Breast epithelium (tissue), 4 donors: ENCODE measurements at regions not wholly inside any gene's neighbourhood (a gene's known extent, or its start where the extent isn't known, plus 50 kb on each side); places are given as distances from the start of the nearest gene placed in this dataset.

Experiments
- DNase-seq, 2 donors: peaks; one replicate each; pipeline ENCODE4 v3.0.0-alpha.2; 2019; ENCODE audit warnings: low spot score in 2 of 2
- H3K27ac ChIP-seq, 2 donors: fragments of 200-600 bp; sonication (generic) in 1 of 2; one replicate each; pipeline ENCODE4 v1.5.1; 2016 to 2019; ENCODE audit warnings: mild to moderate bottlenecking in 1 of 2
- H3K27me3 ChIP-seq, 2 donors: fragments of 200-600 bp; sonication (generic) in 1 of 2; one replicate each; pipeline versions ENCODE4 v1.5.1 to v1.6.0; 2017 to 2019; ENCODE audit warnings: control low read depth in 1 of 2, mild to moderate bottlenecking in 1 of 2
- H3K36me3 ChIP-seq: fragments of 200-600 bp; one replicate; pipeline ENCODE4 v1.5.1; 2019
- H3K4me1 ChIP-seq, 2 donors: fragments of 200-600 bp; sonication (generic); one replicate each; pipeline ENCODE4 v1.5.1; 2016 to 2019; ENCODE audit warnings: control low read depth in 1 of 2
- H3K4me3 ChIP-seq, 3 donors: fragments of 200-600 bp; sonication (generic); 1 replicate in 2 of 3; 2 replicates in 1 of 3; pipeline ENCODE4 v1.5.1; 2016 to 2019; ENCODE audit warnings: mild to moderate bottlenecking in 3 of 3, moderate library complexity in 2 of 3
- H3K9me3 ChIP-seq, 2 donors: fragments of 200-600 bp; sonication (generic) in 1 of 2; one replicate each; pipeline ENCODE4 v1.5.1; 2016 to 2019; ENCODE audit warnings: control low read depth in 1 of 2
- CTCF ChIP-seq, 3 donors: fragments of 450-650 bp; IDR thresholded peaks; one replicate each; pipeline ENCODE4 v1.5.1; 2016 to 2017; ENCODE audit warnings: antibody characterized with exemption in 3 of 3, mild to moderate bottlenecking in 3 of 3, moderate library complexity in 3 of 3
- POLR2A ChIP-seq: fragments of 450-650 bp; IDR thresholded peaks from one replicate; pipeline ENCODE4 v1.6.1; 2016; ENCODE audit warnings: antibody characterized with exemption, mild to moderate bottlenecking, moderate library complexity
- POLR2AphosphoS5 ChIP-seq, 3 donors: sonication (generic); formaldehyde crosslinking; IDR thresholded peaks; one replicate each; pipeline ENCODE4 v1.6.1; 2017; ENCODE audit warnings: antibody characterized with exemption in 3 of 3
- intact Hi-C: fragments of 100-400 bp; cut with DNase I; formaldehyde crosslinking; loops from one replicate; pipeline ENCODE4 v1.15.1; 2023; ENCODE audit warnings: low total_unique reads

- no peak overlapping the region for H3K27ac ChIP-seq
Measured at GRCh38 chr18:76662626-76663025, 159.7 kb upstream of the ZNF236 start.

DNA sequence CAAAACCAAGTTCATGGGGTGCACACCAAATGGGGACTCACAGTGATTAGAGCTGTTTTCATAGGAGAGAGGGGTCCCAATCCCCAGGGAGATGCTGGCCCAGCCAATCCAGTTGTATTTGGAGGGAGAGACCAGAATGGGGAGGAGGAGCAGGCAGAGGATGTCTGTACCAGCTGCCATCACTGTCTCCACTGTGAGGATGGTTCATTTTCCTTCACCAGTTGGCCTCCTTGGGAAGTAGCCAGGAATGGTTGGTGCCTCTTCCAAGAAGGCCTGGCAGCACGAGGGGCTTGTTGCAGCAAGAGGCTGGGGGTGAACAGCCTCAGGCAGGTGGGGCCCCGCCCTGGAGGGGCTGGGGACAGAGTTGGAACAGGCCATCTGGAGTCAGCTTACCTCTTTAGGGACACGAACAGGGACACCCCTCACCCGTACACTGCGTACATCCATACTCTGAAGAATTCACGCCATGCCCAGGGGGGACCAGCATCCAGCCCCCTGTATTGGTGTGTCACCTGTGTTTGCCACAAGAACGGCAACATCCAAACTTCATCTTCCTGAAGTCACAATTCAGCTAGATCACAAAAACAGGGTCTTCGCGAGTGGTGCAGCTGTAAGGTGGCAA lies 161.7 kb upstream of the ZNF236 start:
- TF ChIP-seq POLR2A, result no peak
- no peak for TF ChIP-seq POLR2AphosphoS5 (IDR thresholded peaks at IDR 0.05)
- TF ChIP-seq CTCF (IDR thresholded peaks at IDR 0.05), result no peak
- intact Hi-C loops, result no loop called here
- no peak overlapping the region for H3K4me3 ChIP-seq
- no peak for DNase-seq
- H3K27ac ChIP-seq, result no peak overlapping the region
- H3K9me3 ChIP-seq, result no peaks in the 10 kb centered on the region
- H3K36me3 ChIP-seq, result no peaks in the 10 kb centered on the region
- no peaks in the 10 kb centered on the region for H3K27me3 ChIP-seq
- H3K4me1 ChIP-seq, result no peaks in the 10 kb centered on the region

More at GRCh38 chr18:76662626-76663025, 159.7 kb upstream of the ZNF236 start:
- H3K27me3 ChIP-seq, result no peaks in the 10 kb centered on the region
- H3K4me3 ChIP-seq, result no peak overlapping the region
- H3K9me3 ChIP-seq, result no peaks in the 10 kb centered on the region
- intact Hi-C loops, result no loop called here
- no peak for TF ChIP-seq POLR2A
- TF ChIP-seq CTCF (IDR thresholded peaks at IDR 0.05), result no peak
- no peak for TF ChIP-seq POLR2AphosphoS5 (IDR thresholded peaks at IDR 0.05)
- no peaks in the 10 kb centered on the region for H3K4me1 ChIP-seq
- DNase-seq, result no peak
- no peaks in the 10 kb centered on the region for H3K36me3 ChIP-seq

DNA sequence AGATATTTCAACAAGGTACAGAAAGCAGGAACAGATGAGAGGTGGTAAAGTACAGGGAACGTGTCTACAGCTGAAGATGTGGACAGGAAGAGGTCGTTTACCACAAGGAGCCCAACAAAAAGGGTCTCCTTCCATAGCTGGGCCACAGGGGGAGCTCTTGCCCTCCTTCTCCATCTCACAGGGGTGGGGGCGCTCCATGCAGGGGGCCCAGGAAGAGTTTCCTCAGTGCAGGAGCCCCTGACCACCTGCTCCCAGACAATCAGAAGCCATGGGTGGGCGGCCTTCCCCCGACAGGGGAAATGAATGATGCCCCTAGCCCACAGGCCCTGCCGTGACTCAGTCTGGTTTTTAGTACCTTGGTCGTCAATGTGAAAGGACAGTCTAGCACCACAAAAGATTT lies 163.6 kb upstream of the ZNF516 start:
- intact Hi-C loops, result no loop called here
- TF ChIP-seq POLR2A (no peak), CTCF (IDR thresholded peaks at IDR 0.05) (no peak), POLR2AphosphoS5 (IDR thresholded peaks at IDR 0.05) (no peak)
- Histone ChIP-seq H3K27ac (no peak overlapping the region), H3K9me3 (no peaks in the 10 kb centered on the region), H3K4me1 (no peaks in the 10 kb centered on the region), H3K36me3 (no peaks in the 10 kb centered on the region), H3K27me3 (no peaks in the 10 kb centered on the region), H3K4me3 (no peak overlapping the region)
- no peak for DNase-seq

GRCh38 chr18:76657911-76658470 lies 162.9 kb upstream of the ZNF516 start:
- no peak overlapping the region for H3K4me3 ChIP-seq
- H3K27ac ChIP-seq, result no peak overlapping the region
- TF ChIP-seq POLR2A, result no peak
- TF ChIP-seq POLR2AphosphoS5 (IDR thresholded peaks at IDR 0.05), result no peak
- TF ChIP-seq CTCF (IDR thresholded peaks at IDR 0.05), result no peak
- DNase-seq, result no peak
- no peaks in the 10 kb centered on the region for H3K4me1 ChIP-seq
- H3K36me3 ChIP-seq, result no peaks in the 10 kb centered on the region
- no peaks in the 10 kb centered on the region for H3K27me3 ChIP-seq
- intact Hi-C loops, result no loop called here
- H3K9me3 ChIP-seq, result no peaks in the 10 kb centered on the region

DNA sequence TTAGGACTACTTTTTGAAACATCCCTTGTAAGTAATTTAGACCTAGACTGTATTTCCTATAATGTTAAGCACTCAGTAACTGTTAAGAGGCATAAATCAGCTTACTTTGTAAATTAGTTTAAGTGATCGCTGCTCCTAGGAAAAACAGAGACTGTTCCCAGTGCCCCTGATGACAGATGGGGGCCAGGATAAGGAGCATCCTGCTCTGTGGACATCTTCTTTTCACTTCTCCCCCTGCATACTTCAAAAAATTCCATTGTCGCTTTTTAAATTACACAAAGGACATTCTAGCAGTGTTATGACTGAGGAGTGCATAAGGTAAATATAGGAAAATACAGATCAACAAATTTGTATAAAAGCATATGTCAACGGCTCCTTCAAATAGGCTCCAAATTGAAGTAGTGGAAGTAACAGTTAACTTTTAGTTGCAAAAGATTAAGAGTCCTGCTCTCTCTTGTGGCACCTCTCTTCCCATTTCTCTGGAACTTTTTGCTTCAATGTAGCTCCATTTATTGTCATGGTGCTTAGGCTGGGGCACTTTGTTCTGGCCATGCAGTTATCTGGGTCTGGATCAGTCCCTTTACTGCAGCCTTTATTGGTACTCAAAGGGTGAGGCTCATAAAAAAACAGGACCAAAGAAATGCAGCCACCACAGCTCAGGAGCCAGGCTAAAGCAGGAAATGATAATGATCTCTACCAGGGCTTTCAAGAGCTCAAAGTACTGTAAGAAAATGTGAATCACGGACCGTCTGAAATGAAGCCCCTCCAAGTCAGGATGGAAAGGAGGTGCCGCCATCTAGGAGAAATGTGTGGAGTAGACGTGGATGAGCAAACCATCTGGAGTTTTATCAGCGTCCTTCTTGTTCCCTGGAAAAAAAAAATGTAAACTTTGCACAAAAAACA lies 162.1 kb upstream of the ZNF516 start:
- Histone ChIP-seq H3K9me3 (no peaks in the 10 kb centered on the region), H3K27ac (no peak overlapping the region), H3K27me3 (no peaks in the 10 kb centered on the region), H3K4me3 (no peak overlapping the region), H3K4me1 (no peaks in the 10 kb centered on the region), H3K36me3 (no peaks in the 10 kb centered on the region)
- intact Hi-C loops, result no loop called here
- no peak for TF ChIP-seq POLR2A
- TF ChIP-seq CTCF (IDR thresholded peaks at IDR 0.05), result no peak
- no peak for TF ChIP-seq POLR2AphosphoS5 (IDR thresholded peaks at IDR 0.05)
- DNase-seq, result no peak
